ENCODE measurements at regions not wholly inside any gene's neighbourhood (a gene's known extent, or its start where the extent isn't known, plus 50 kb on each side); places are given as distances from the start of the nearest gene placed in this dataset.

DNA sequence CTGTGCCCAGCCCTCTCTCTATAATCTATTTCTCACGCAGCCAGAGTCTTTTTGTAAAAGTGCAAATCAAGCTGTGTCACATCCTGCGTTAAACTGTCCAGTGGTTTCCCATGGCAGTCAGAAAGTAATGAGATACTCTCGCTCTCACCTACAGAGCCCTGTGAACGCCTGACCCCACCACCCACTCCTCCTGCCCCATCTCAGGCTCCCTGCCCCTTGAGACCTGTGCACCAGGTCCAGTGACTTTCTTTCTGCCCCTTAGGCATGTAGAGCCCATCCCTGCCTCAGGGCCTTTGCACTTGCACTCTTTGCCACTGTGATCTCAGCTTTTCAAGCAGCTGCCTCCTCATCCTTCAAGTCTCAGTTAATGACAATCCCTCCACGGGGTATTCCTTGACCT is 58.3 kb upstream of the RASGRP1 start:
- TF ChIP-seq, protein P1, sequence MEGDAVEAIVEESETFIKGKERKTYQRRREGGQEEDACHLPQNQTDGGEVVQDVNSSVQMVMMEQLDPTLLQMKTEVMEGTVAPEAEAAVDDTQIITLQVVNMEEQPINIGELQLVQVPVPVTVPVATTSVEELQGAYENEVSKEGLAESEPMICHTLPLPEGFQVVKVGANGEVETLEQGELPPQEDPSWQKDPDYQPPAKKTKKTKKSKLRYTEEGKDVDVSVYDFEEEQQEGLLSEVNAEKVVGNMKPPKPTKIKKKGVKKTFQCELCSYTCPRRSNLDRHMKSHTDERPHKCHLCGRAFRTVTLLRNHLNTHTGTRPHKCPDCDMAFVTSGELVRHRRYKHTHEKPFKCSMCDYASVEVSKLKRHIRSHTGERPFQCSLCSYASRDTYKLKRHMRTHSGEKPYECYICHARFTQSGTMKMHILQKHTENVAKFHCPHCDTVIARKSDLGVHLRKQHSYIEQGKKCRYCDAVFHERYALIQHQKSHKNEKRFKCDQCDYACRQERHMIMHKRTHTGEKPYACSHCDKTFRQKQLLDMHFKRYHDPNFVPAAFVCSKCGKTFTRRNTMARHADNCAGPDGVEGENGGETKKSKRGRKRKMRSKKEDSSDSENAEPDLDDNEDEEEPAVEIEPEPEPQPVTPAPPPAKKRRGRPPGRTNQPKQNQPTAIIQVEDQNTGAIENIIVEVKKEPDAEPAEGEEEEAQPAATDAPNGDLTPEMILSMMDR (conservative IDR thresholded peaks at IDR 0.05; ENCODE audit: low read length) = no peak
- no peak for TF ChIP-seq EZH2phosphoT487 (IDR thresholded peaks at IDR 0.05; ENCODE audit: borderline replicate concordance, low read depth, low read length)

Data from OCI-LY7 (cell line).